GM12891 (cell line): ENCODE measurements at regions not wholly inside any gene's neighbourhood (a gene's known extent, or its start where the extent isn't known, plus 50 kb on each side); places are given as distances from the start of the nearest gene placed in this dataset.
"Not testable (repeated sequence)": the region's sequence is repeated elsewhere in the genome, so short reads cannot be mapped to it uniquely, and the experiment has no call there.

Source experiments
- DNase-seq: peaks from one replicate; pipeline ENCODE4 v3.0.0; 2011; ENCODE audit warnings: low spot score; ENCODE audit not compliant: insufficient read length
- FAIRE-seq: peaks from 2 replicates; lab custom pipeline; 2011; peaks lifted over from hg19 to GRCh38; lab: Jason Lieb, UNC
- PAX5 ChIP-seq: IDR thresholded peaks from 2 replicates; pipeline ENCODE4 v1.6.1; 2011; ENCODE audit warnings: low read length, moderate library complexity, mild to moderate bottlenecking; ENCODE audit not compliant: insufficient read depth, severe bottlenecking
- POLR2A ChIP-seq: IDR thresholded peaks from 2 replicates; pipeline ENCODE4 v1.6.1; 2011; ENCODE audit warnings: low read depth, low read length, control low read depth
- POLR2AphosphoS5 ChIP-seq: IDR thresholded peaks from 2 replicates; pipeline ENCODE4 v1.6.1; 2011; ENCODE audit warnings: low read depth, low read length, control low read depth
- POU2F2 ChIP-seq: IDR thresholded peaks from 2 replicates; pipeline ENCODE4 v1.6.1; 2011; ENCODE audit warnings: low read depth, mild to moderate bottlenecking, control low read depth, low read length, moderate library complexity
- SPI1 ChIP-seq: IDR thresholded peaks from 2 replicates; pipeline ENCODE4 v1.6.1; 2011; ENCODE audit warnings: low read depth, low read length, control low read depth
- TAF1 ChIP-seq: IDR thresholded peaks from 2 replicates; pipeline ENCODE4 v1.6.1; 2011; ENCODE audit warnings: low read depth, low read length, control low read depth

DNA sequence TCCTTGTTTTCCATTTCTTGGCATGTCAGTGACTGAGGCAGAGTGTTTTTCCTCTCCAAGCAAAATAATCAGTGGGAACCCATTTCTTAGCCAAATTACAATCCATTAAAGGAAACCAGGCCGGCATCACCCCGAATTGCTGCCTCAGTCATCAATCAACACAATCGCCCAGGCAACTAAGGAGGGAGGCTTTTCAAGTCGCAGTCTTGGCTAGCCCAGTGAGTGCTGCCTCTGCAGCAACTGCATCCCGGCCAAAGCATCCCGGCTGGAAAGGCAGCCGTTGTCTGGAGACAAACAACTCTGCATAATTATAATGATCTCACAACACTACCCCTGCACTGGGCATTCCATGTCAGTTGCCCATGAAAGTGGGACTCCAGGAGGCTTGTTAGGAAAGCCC lies 213.5 kb upstream of the PRICKLE2 start:
- TF ChIP-seq POLR2A: no peak
- TF ChIP-seq SPI1: no peak
- DNase-seq: no peak
- FAIRE-seq: no peak

DNA sequence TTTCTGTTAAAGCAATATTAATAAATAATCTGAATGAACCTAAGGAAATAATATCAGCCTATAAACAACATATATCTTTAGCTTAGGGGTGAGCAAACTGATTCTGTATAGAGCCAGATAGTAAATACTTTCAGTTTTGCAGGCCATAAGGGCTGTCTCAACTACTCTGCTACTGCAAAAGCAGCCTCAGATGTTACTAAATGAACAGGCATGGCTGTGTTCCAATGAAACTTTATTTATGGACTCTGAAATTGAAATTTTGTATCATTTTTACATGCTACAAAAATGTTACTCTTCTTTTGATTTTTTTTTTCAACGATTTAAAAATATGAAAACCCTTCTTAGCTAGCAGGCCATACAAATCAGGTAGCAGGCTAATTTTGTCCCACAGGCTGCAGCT lies 212.8 kb upstream of the PRICKLE2 start:
- DNase-seq (no peak), FAIRE-seq (no peak)
- no peak for TF ChIP-seq TAF1
- TF ChIP-seq SPI1: no peak
- no peak for TF ChIP-seq POU2F2
- no peak for TF ChIP-seq POLR2A
- no peak for TF ChIP-seq POLR2AphosphoS5
- TF ChIP-seq PAX5: no peak

DNA sequence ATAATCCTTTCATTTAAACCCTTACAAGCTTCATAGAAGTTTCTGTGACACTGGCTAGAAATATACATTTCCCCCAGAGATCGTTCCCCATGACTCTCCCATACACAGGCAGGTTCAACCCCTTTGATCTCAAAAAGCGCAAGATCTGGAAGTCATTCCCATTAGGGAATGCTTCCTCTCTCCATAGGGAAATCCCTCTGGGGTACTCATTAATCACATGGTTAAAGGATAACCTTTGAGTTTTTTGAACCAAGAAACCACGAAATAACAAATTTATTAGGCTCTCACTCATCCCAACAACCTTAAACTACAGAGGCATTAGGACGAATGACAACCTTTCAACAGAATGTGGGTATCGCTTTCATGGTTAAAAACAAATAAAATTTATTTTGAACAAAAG lies 211.9 kb upstream of the PRICKLE2 start:
- no peak for DNase-seq
- FAIRE-seq: no peak
- TF ChIP-seq PAX5: no peak
- no peak for TF ChIP-seq SPI1
- TF ChIP-seq POLR2AphosphoS5: no peak
- TF ChIP-seq POLR2A: no peak
- TF ChIP-seq TAF1: no peak
- no peak for TF ChIP-seq POU2F2

DNA sequence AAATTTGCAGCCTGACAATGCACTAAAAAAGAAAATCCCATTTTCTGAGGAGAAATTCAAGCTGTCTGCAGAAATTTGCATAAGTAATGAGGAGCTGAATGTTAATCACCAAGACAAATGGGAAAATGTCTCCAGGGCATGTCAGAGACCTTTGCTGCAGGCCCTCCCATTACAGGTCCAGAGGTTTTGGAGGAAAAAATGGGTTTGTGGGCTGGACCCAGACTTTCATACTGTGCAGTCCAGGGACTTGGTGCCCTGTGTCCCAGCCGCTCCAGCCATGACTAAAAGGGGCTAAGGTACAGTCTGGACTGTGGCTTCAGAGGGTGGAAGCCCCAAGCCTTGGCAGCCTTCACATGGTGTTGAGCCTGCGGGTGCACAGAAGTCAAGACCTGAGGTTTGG lies 209.8 kb upstream of the PRICKLE2 start:
- DNase-seq, FAIRE-seq: not testable (repeated sequence)

DNA sequence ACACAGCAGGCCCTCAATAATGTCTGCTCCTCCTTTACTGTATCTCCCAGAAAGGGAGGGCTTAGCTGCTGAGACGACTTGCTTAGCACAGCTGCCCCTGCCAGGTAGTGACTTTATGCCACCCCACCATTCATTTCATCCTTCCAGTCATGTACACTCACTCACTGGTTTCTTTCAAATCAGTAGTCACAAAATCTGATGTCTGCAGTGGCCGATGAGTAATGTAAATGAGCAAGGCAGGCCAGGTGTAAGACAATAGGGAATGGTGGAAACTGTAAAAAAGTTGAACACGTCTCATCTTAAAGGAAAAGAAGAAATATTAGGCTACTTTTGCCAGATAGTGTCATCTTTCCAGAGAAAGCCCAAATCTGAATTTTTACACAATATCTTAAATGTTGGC lies 207.6 kb upstream of the PRICKLE2 start:
- no peak for DNase-seq
- no peak for TF ChIP-seq POLR2AphosphoS5
- peak; percentile 35 for FAIRE-seq

- DNase-seq (no peak), FAIRE-seq (no peak)
- TF ChIP-seq PAX5 (no peak), SPI1 (no peak), TAF1 (no peak), POLR2A (no peak), POU2F2 (no peak)
Observed at GRCh38 chr3:64431526-64432091, 206.3 kb upstream of the PRICKLE2 start.

GRCh38 chr3:64427671-64428070 lies 202.4 kb upstream of the PRICKLE2 start:
- TF ChIP-seq POLR2A (no peak), POU2F2 (no peak), TAF1 (no peak), PAX5 (no peak), SPI1 (no peak), POLR2AphosphoS5 (no peak)
- DNase-seq (no peak), FAIRE-seq (no peak)

- FAIRE-seq (no peak), DNase-seq (no peak)
- TF ChIP-seq POLR2AphosphoS5 (no peak), POU2F2 (no peak), POLR2A (no peak), SPI1 (no peak), PAX5 (no peak), TAF1 (no peak)
Observed at GRCh38 chr3:64426551-64426950, 201.3 kb upstream of the PRICKLE2 start.

DNA sequence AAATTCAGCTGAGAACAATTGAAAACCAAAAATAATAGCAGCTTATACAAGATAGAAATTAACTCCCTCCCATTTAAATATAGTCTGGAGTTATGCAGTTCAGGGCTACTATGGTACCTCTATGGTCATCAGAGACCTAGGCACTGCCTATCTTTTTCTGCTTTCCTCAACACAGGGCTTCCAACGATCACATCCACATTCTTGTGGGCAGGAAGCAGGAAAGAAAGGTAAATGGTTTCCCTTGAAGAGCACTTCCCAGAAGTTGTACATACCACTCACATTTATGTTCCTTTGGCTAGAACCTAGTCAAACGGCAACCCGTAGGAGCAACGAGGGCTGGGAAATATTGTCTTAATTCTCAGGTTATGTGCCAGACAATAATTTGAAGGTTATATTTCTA lies 197.7 kb upstream of the PRICKLE2 start:
- TF ChIP-seq SPI1 (no peak), TAF1 (no peak), PAX5 (no peak), POLR2AphosphoS5 (no peak), POU2F2 (no peak), POLR2A (no peak)
- FAIRE-seq: no peak
- no peak for DNase-seq

DNA sequence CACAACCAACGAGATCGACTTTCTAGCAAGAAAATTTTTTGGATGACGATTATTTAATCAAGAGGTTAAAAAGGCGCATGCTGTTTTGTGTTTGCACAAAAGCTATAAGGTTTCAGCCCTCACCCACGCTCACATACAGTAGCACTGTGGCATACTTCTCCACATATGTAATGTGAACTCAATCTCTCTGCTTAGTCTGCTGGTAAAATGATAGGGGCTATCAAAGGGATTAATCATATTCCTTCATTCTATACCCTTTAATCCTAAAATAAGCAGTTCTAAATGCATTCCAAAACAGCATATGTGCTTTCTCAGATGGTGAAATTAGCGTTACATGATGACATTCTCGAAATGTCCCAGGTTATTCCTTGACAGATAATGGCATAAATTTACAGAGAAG lies 196.9 kb upstream of the PRICKLE2 start:
- no peak for DNase-seq
- no peak for FAIRE-seq
- TF ChIP-seq POLR2AphosphoS5 (no peak), PAX5 (no peak), TAF1 (no peak), SPI1 (no peak), POLR2A (no peak), POU2F2 (no peak)

- TF ChIP-seq POU2F2: no peak
- TF ChIP-seq SPI1: peak; percentile 65
- DNase-seq (no peak), FAIRE-seq (no peak)
Observed at GRCh38 chr3:64417816-64418215, 192.6 kb upstream of the PRICKLE2 start.
